Natural killer cell (primary cell): ENCODE measurements at regions not wholly inside any gene's neighbourhood (a gene's known extent, or its start where the extent isn't known, plus 50 kb on each side); places are given as distances from the start of the nearest gene placed in this dataset.
"Not testable (repeated sequence)": the region's sequence is repeated elsewhere in the genome, so short reads cannot be mapped to it uniquely, and the experiment has no call there.

Experiments
- ATAC-seq, 3 donors: fragments of 150-1000 bp in 2 of 3; fragments of 200-7000 bp in 1 of 3; cut with Tn5 transposase; 1 replicate in 1 of 3; 2 replicates in 2 of 3; pipeline ENCODE4 v1.10.0; 2021; ENCODE audit warnings: mild to moderate bottlenecking in 2 of 3, moderate library complexity in 2 of 3
- DNase-seq, 2 donors: peaks; one replicate each; pipeline versions ENCODE4 v3.0.0 to v3.0.0-alpha.2; 2013 to 2021; ENCODE audit warnings: mixed read lengths in 1 of 2
- H3K27ac ChIP-seq: one replicate; pipeline ENCODE4 v1.5.1; 2013; ENCODE audit warnings: mild to moderate bottlenecking, low read length
- H3K27me3 ChIP-seq: one replicate; pipeline ENCODE4 v1.6.1; 2013; ENCODE audit warnings: low read length; ENCODE audit not compliant: control insufficient read depth, insufficient read depth
- H3K36me3 ChIP-seq: one replicate; pipeline ENCODE4 v1.6.1; 2013; ENCODE audit warnings: low read length; ENCODE audit not compliant: control insufficient read depth, insufficient read depth
- H3K4me1 ChIP-seq: one replicate; pipeline ENCODE4 v1.6.1; 2013; ENCODE audit warnings: low read length; ENCODE audit not compliant: control insufficient read depth, insufficient read depth
- H3K4me3 ChIP-seq: one replicate; pipeline ENCODE4 v1.5.1; 2013; ENCODE audit warnings: low read length
- H3K9me3 ChIP-seq: one replicate; pipeline ENCODE4 v1.6.1; 2013; ENCODE audit warnings: low read length; ENCODE audit not compliant: control insufficient read depth, insufficient read depth
- H3K27ac Mint-ChIP-seq, 2 donors: one replicate each; pipeline ENCODE4 v1.8.0; 2022; ENCODE audit warnings: mild to moderate bottlenecking in 2 of 2, mixed read lengths in 2 of 2, moderate library complexity in 1 of 2
- H3K27me3 Mint-ChIP-seq, 2 donors: one replicate each; pipeline ENCODE4 v1.8.0; 2022; ENCODE audit warnings: low read depth in 2 of 2, mixed read lengths in 2 of 2
- H3K36me3 Mint-ChIP-seq: one replicate; pipeline ENCODE4 v1.8.0; 2022; ENCODE audit warnings: mixed read lengths
- H3K4me1 Mint-ChIP-seq, 2 donors: one replicate each; pipeline ENCODE4 v1.8.0; 2022; ENCODE audit warnings: mixed read lengths in 2 of 2
- H3K4me3 Mint-ChIP-seq: one replicate; pipeline ENCODE4 v1.8.0; 2022; ENCODE audit warnings: mild to moderate bottlenecking, moderate library complexity, mixed read lengths
- H3K9me3 Mint-ChIP-seq, 2 donors: one replicate each; pipeline ENCODE4 v1.8.0; 2022; ENCODE audit warnings: mixed read lengths in 2 of 2
- WGBS: methylation state at CpG from one replicate; pipeline ENCODE4 v1.1.7; 2013; ENCODE audit warnings: missing lambda C conversion rate; ENCODE audit not compliant: insufficient coverage; 5-methylcytosine and 5-hydroxymethylcytosine counted together
- intact Hi-C: fragments of 100-400 bp; cut with micrococcal nuclease; formaldehyde crosslinking; loops from one replicate; pipeline ENCODE4 v1.14.2; 2022
- TF ChIP-seq, protein P1 (sequence below): fragments of 200-600 bp; IDR thresholded peaks from one replicate; pipeline ENCODE4 v1.8.0; 2022; ENCODE audit warnings: antibody characterized with exemption

GRCh38 chr9:60525879-60526686 lies 388.1 kb upstream of the SPATA31A5 start:
- H3K9me3 Mint-ChIP-seq, H3K27me3 ChIP-seq, H3K4me3 ChIP-seq, H3K27ac Mint-ChIP-seq, DNase-seq, H3K36me3 Mint-ChIP-seq, H3K4me1 ChIP-seq, H3K27me3 Mint-ChIP-seq, H3K36me3 ChIP-seq, intact Hi-C loops, H3K4me1 Mint-ChIP-seq, H3K4me3 Mint-ChIP-seq, H3K27ac ChIP-seq: not testable (repeated sequence)
- ATAC-seq, result peak in 1 of 3 donors; percentile 43
- peaks cover 18% of the 10 kb centered on the region for H3K9me3 ChIP-seq
- WGBS, result 70% methylated on average over 9 of the region's 10 CpGs

- H3K4me3 ChIP-seq, H3K36me3 ChIP-seq, intact Hi-C loops, H3K27ac ChIP-seq, H3K27me3 Mint-ChIP-seq, H3K9me3 Mint-ChIP-seq, H3K27ac Mint-ChIP-seq, H3K4me3 Mint-ChIP-seq, H3K4me1 Mint-ChIP-seq, H3K36me3 Mint-ChIP-seq, H3K4me1 ChIP-seq, DNase-seq, H3K27me3 ChIP-seq: not testable (repeated sequence)
- peak in 1 of 3 donors; percentile 11 for ATAC-seq
- H3K9me3 ChIP-seq, result peaks cover 16% of the 10 kb centered on the region
- WGBS, result 59% methylated on average over 3 of the region's 3 CpGs
Measured at GRCh38 chr9:60526694-60527231, 387.4 kb upstream of the SPATA31A5 start.

DNA sequence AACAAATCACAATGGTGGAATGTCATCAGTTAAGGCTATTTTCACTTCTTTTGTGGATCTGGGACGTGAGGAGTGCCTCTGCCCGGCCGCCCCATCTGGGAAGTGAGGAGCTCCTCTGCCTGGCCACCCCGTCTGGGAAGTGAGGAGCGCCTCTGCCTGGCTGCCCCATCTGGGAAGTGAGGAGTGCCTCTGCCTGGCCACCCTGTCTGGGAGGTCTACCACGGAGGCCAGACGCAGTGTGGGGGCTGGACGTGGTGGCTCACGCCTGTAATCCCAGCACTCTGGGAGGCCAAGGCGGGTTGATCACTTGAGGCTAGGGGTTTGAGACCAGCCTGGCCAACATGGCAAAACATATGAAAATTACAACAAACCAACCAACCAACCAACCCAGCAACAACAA lies 369.7 kb upstream of the SPATA31A5 start:
- ATAC-seq, H3K4me3 Mint-ChIP-seq, H3K4me1 ChIP-seq, DNase-seq, H3K9me3 Mint-ChIP-seq, intact Hi-C loops, H3K4me3 ChIP-seq, H3K27me3 ChIP-seq, H3K36me3 ChIP-seq, H3K27ac Mint-ChIP-seq, H3K4me1 Mint-ChIP-seq, H3K27me3 Mint-ChIP-seq, H3K27ac ChIP-seq: not testable (repeated sequence)
- peaks cover 13% of the 10 kb centered on the region for H3K9me3 ChIP-seq
- peaks cover 11% of the 10 kb centered on the region for H3K36me3 Mint-ChIP-seq
- WGBS, result 91% methylated on average over 10 of the region's 10 CpGs

DNA sequence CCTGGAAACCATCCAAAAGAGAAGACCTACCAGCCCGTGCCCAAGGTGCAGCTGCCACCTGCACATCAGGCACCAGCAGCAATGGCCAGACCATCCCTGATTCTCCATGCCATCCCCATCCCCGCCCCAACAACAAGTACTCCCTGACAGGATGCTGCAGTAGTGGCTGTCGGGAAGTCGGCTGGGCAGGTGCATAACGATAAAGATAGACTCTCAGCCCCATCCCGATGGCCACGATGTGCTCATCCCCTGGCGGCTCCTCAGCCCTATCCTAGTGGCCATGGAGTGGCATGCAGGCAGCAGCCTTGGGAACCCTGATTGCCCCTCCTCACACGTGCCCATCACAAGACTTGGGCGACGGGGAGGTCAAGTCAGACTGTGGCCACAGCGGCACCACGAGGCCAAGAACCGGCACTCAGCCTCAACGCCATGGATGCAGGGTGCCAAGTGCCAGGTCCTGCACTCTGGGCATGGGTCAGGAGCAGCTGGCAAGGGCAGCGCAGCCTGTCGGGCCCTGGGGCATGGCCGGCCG lies 368.8 kb upstream of the SPATA31A5 start:
- peaks cover 4 to 6% of the 10 kb centered on the region in 2 donors for H3K9me3 Mint-ChIP-seq
- H3K27me3 Mint-ChIP-seq, result no peaks in the 10 kb centered on the region
- no peak overlapping the region for H3K27ac Mint-ChIP-seq
- H3K36me3 ChIP-seq, result no peaks in the 10 kb centered on the region
- H3K4me1 Mint-ChIP-seq, result no peaks in the 10 kb centered on the region
- intact Hi-C loops, result no loop called here
- no peaks in the 10 kb centered on the region for H3K27me3 ChIP-seq
- H3K36me3 Mint-ChIP-seq, result peaks cover 11% of the 10 kb centered on the region
- DNase-seq, result no peak
- H3K27ac ChIP-seq, result no peak overlapping the region
- TF ChIP-seq, protein P1, sequence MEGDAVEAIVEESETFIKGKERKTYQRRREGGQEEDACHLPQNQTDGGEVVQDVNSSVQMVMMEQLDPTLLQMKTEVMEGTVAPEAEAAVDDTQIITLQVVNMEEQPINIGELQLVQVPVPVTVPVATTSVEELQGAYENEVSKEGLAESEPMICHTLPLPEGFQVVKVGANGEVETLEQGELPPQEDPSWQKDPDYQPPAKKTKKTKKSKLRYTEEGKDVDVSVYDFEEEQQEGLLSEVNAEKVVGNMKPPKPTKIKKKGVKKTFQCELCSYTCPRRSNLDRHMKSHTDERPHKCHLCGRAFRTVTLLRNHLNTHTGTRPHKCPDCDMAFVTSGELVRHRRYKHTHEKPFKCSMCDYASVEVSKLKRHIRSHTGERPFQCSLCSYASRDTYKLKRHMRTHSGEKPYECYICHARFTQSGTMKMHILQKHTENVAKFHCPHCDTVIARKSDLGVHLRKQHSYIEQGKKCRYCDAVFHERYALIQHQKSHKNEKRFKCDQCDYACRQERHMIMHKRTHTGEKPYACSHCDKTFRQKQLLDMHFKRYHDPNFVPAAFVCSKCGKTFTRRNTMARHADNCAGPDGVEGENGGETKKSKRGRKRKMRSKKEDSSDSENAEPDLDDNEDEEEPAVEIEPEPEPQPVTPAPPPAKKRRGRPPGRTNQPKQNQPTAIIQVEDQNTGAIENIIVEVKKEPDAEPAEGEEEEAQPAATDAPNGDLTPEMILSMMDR, result no peak
- H3K4me3 Mint-ChIP-seq, result no peak overlapping the region
- H3K4me3 ChIP-seq, result no peak overlapping the region
- 93% methylated on average over 19 of the region's 19 CpGs for whole genome bisulfite sequencing
- no peaks in the 10 kb centered on the region for H3K4me1 ChIP-seq
- peaks cover 13% of the 10 kb centered on the region for H3K9me3 ChIP-seq
- no peak for ATAC-seq

DNA sequence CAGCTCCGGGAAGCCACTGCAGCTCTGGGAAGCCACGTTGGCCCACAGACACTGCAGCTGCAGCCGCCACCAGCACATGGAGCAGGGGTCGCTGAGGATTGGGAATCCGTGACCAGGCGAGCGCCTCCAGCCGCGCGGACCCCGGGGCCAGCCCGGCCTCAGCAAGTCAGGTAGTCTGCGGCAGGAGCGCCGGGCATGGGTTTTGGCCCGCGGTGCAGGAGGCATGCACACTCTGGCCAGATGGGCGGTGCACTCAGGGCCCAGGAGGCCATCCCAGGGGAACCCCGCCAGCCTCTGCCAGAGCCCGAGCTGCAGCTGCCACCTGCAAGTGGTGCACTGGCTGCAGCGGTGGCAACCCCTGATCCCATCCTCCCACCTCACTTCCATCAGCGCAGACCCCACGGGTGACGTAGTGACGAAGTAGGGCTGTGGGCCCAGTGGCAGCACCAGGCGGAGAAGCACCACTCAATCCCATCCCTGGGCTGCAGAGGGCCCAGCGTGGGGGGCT lies 368.3 kb upstream of the SPATA31A5 start:
- Histone ChIP-seq H3K4me3 (no peak overlapping the region), H3K27me3 (no peaks in the 10 kb centered on the region), H3K27ac (no peak overlapping the region), H3K4me1 (no peaks in the 10 kb centered on the region), H3K9me3 (peaks cover 13% of the 10 kb centered on the region), H3K36me3 (no peaks in the 10 kb centered on the region)
- ATAC-seq (no peak), DNase-seq (no peak)
- H3K4me1 Mint-ChIP-seq, result no peaks in the 10 kb centered on the region
- H3K27me3 Mint-ChIP-seq, result no peaks in the 10 kb centered on the region
- TF ChIP-seq, protein P1, result no peak
- intact Hi-C loops, result no loop called here
- no peak overlapping the region for H3K27ac Mint-ChIP-seq
- peaks cover 11% of the 10 kb centered on the region for H3K36me3 Mint-ChIP-seq
- H3K4me3 Mint-ChIP-seq, result no peak overlapping the region
- H3K9me3 Mint-ChIP-seq, result peaks cover 4 to 6% of the 10 kb centered on the region in 2 donors
- 93% methylated on average over 27 of the region's 27 CpGs for WGBS
